Left ventricle myocardium superior (tissue), 1 donor: ENCODE measurements at regions not wholly inside any gene's neighbourhood (a gene's known extent, or its start where the extent isn't known, plus 50 kb on each side); places are given as distances from the start of the nearest gene placed in this dataset.

Experiments used
- ATAC-seq: fragments of 200-7000 bp; cut with Tn5 transposase; one replicate; pipeline ENCODE4 v1.9.1; 2020; ENCODE audit warnings: mild to moderate bottlenecking, moderate library complexity
- DNase-seq: peaks from one replicate; pipeline ENCODE4 v3.0.0-alpha.2; 2020
- intact Hi-C: fragments of 100-400 bp; cut with micrococcal nuclease; formaldehyde crosslinking; loops from one replicate; pipeline ENCODE4 v1.11.0; 2022
- donor health status: DM: no; HTN: yes; CAD: no; lungs with severe emphysema.

DNA sequence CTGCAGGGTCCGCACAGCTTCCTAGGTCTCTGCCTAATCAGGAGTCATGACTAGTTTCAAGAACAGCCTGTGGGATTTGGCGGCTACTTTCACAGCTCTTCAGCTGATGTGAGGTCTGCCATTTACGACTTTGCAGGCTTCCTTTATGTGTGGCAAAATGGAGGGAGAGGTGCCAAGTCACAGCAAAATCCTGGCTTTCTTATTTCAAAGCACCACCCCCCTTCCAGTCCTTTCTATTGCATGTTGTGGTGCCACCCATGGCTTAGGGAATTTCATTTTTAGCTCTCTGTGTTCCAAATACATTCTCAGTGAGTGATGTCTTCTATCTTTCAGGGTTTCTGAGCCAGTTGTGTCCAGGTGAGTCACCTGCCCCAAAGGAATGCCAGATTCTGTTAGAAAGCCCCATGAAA is 75.1 kb upstream of the WLS start:
- DNase-seq (no peak), ATAC-seq (no peak)
- intact Hi-C loops, result no loop called here

DNA sequence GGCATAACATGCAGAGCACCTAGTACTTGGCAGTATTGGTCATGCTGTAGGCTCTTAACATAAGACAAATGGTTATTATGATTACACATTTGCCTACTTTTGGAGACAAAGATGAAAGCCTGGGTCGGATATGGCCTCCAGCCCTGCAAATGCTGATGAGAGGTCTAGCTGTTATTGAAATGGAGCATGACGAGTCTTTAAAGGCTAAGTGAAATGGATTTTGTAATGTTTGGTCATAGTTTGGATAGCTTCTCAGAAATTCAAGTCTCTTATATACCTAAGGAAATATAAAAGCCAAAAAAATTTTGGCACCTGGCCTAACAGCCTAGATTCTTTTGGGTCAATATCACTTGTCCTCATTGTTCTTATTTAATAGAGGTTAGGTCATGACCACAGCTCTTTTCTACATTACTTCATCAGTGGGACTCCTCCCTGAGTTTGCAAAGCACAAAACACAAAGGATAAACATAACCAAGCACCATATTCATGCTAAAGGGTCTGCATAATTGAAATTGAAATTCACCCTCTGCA is 69.2 kb upstream of the WLS start:
- DNase-seq, result no peak
- intact Hi-C loops, result no loop called here
- ATAC-seq, result no peak

DNA sequence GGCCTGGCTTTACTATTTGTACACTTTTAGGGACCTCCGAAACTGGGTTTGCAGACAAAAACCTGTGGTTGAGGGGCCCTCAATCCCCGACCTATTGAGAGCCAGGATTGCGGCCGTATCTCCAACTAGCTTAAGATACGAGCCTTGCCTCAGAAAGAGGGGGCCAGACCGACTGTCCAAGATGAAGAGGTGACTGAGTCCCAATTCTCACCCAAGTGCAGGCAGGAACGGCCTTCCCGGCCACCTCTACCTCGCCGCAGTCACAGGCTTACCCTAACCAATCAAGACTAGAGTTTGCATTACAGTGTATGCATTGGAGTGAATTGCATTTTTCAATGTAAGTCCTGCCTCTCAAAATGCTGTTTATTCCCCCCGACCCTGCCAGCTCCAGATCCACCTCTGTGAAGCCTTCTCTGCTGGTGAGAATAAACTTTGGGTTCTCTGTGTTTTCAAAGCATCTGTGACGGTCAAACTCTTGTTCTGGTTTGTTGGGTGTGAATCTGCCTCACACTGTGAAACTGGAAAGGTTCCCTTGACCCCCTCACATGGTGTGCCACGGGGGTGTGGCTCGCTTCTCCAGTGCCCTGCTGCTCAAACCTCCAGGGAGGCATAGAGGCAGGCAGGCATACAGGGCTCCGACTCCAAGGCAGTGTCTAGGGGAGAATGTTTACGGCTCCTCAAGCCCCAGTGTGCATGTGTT is 62.2 kb upstream of the WLS start:
- intact Hi-C loops, result no loop called here
- ATAC-seq (no peak), DNase-seq (no peak)

DNA sequence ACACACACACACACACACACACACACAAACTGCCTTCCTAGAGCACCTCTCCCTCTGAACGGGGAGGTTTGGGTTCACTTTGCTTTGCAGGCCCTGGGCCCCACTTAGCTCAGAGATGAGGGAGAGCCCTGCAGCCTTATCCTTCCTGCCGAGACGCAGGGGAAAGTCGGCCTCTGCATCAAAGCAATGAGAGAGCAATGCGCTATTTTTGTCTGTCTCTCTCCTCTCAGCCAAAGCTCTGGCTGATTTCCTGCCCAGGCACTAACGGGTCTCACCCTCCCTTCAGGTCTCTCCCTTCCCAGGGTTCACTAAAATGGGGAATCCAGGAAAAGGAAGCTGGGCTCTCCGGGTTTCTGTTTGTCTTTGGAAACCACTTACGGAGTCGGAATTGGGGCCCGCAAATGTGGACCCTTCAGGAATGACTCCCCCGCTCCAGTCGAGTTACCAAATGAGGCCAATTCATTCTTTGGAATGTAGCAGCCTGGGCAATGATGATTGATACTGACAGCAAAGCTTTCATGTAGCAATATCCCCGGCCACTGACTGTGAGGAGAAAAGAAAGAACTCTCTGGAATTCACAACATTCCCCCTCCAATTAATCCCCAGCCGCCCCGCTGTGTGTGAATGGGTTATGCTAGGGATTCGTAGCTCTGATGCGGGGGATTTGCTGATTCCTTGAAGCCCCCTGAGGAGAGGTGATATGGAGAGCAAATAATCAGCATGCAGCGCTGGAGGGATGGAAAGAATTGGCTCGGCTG is 61.5 kb upstream of the WLS start:
- peak; percentile 48 for DNase-seq
- intact Hi-C loops, result no loop called here

DNA sequence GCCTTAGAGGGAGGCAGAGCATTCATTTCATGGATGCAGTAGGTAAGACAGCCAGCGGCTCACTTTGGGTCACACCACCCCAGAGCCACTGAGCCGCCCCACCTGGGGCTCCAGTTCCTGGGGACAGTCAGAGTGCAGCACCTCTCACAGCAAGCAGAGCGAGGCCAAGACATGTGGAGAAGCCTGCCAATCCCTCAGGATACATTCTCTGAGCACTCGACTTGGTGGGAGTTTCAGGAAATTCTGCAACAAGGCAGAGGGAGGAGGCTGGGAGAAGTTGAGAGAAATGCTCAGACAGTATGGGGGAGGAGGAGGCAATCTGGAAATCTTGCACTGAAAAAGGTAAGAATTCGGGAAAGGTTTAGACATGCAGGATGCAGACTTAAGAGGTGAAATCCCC is 60.8 kb upstream of the WLS start:
- intact Hi-C loops, result no loop called here
- DNase-seq, result no peak
- ATAC-seq, result peak; percentile 25

More for the DNA sequence above, 61.5 kb upstream of the WLS start:
- peak; percentile 93 for ATAC-seq

DNA sequence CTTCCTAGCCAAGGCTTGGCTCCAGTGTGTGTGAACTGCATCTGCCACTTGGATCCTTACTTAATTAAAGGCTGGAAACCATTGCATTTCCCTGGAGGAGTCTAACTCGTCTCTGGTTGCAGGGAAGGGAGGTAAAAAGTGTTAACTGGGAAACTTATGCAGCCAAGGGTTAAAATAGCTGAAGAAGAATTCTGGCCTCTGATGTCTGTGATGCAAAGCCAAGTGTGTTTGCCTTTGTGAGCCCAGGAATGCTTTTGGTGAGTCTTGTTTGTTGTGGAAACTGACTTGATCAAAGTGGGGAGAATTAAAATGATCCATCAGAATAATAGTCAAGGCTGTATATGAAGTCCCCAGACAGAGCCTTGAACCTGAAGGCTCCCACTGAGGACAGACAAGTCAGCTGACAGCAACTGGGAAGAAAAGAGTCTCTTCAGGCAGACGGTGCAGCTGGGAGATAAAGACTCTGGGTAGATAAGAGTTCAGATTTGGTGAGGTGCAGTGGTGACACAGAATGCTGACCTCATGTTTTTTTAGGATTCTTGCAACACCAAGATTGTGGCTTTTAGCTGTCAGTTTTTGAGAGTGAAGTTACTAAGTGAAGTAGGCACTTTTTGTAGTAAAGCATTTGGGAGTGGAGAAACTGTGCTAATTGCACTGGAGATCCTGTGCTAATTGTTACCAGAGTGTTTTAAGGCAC is 59.5 kb upstream of the WLS start:
- DNase-seq (no peak), ATAC-seq (peak; percentile 44)
- intact Hi-C loops, result no loop called here

DNA sequence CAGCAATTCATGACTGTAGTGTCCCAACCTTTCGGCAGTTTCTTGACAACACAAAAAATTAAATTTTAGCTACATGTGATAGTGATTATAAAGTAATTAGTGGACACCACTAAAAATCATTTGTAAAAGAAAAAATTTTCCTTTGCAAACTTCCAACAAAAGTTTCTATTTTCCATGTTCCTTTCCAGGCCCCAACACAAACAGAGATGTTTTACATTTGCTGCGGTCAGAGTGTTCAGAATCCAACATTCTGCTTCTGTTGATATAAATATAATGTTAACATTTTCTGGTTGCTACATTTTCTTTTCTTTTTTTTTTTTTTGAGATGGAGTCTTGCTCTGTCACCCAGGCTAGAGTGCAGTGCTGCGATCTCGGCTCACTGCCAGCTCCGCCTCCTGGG is 54.9 kb upstream of the WLS start:
- no peak for ATAC-seq
- intact Hi-C loops, result no loop called here

DNA sequence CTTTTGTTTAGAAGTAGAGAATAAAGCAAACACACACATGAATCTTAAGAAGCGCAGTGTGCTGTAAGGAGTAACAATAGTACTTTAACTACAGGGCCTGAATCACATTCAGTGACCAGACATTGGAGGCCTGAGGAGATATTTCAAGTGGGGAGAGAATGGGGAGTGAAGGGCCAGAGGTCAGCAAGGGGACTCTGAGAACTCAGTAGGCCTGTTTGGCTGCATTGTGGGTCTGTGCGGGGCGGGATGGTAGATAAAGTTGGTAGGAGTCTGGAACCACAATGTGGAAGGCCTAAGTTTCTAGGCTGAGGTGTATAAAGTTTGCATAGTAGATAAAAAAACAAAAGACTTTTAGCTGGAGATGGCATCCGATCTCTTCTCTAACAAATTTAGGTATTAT is 52.7 kb upstream of the WLS start:
- intact Hi-C loops, result no loop called here
- ATAC-seq, result no peak
- DNase-seq, result no peak

More for the DNA sequence above, 54.9 kb upstream of the WLS start:
- DNase-seq, result no peak

DNA sequence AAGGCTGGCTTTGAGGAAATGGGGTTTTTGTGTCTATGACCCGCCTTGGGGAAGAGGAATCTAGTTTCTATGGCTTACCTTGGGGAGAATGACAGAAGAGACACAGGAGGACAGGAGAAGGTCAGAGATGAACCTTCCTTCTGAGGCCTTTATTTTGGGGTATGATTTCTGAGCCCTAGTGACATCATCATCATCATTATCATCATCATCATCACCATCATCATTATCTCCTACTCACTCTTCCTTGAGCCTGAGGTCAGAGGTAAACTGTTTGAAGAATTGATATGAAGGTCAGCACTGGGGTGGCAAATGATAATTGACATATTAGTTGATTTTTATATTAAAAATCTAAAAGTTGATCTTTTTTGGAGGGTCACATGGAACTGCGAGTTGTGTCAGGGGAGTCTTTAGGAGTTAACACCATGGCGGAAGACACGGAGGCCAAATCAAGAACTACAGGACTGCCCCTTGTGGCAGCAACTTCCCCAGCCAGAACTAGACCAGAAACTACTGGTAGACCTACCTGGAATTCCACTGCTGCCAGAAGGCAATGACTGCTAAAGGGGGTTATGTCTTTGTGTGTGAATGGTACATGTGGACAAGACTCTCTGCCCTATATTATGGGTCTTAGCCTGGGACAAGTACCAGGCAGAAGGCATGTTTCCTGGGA is 49.8 kb upstream of the WLS start:
- ATAC-seq (no peak), DNase-seq (no peak)
- intact Hi-C loops, result no loop called here
